Right renal cortex interstitium (tissue), 3 donors: ENCODE measurements at regions not wholly inside any gene's neighbourhood (a gene's known extent, or its start where the extent isn't known, plus 50 kb on each side); places are given as distances from the start of the nearest gene placed in this dataset.
"Not testable (repeated sequence)": the region's sequence is repeated elsewhere in the genome, so short reads cannot be mapped to it uniquely, and the experiment has no call there.

Experiments
- DNase-seq, 3 donors: peaks; one replicate each; pipeline ENCODE4 v3.0.0-alpha.2; 2013; ENCODE audit warnings: low read depth in 3 of 3, low spot score in 2 of 3

DNA sequence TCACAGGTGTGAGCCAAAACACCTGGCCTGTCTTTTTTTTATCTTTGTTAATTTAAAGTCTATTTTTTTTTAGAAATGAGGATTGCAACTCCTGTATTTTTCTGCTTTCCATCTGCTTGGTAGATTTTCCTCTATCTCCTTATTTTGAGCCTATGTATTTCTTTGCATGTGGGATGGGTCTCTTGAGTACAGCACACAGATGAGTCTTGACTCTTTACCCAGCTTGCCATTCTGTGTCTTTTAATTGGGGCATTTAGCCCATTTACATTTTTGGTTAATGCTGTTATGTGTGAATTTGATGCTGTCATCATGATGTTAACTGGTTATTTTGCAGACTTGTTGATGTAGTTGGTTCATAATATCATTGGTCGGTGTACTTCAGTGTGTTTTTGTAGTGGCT lies 317.4 kb downstream of the IPO8 start:
- no peak for DNase-seq

DNA sequence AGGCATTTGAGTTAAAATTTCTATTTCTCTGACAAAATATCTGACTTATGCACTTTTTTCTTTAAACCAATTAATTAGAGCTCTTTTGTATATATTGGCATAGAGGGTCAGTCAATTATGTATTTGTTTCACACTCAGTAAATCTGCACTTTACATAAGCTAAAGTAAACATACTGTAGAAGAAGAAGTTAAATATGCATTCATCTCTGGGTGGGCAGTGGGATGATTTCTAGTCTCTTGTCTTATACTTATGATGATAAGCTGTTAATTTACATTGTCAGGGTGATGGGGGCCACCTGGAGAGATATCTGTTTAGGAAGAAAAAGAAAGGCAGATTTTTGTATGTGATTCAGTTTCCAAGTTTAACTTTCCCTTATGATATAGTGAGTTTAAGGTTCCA lies 330.8 kb downstream of the IPO8 start:
- DNase-seq, result no peak

DNA sequence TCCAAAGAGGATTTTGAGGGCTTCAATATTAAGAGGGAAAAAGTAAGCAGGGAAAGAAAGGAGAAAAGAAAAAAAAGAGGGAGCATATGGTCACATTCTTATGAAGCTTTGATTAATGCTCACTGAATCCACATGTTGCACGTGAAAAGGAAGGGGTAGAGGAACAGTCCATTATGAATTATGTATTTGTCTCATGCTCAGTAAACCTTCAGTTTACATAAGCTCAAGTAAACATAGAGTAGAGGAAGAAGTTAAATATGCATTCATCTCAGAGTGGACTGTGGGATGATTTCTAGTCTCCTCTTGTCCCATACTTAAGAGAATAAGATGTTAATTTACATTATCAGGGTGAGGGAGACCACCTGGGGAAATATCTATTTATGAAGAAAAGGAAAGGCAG lies 334.5 kb downstream of the IPO8 start:
- no peak for DNase-seq

DNA sequence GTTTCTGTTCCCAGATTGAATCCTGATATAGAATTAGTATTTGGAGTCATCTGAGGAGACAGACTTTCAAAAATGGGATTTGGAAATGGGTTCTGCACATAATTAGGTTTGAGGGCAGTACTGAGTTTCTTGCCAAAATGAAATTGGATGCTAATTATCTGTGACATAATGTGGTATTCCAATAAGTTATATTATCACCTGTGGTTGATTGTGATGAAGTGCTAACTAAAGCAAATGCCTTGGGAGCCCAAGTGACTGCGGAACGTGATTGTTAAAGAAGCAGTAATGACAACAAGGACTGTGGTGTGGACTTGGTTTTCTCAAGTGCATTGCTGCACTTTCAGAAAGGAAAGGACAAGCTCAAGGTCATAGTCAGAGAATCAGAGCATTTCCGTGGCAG lies 337.0 kb downstream of the IPO8 start:
- DNase-seq, result no peak

DNA sequence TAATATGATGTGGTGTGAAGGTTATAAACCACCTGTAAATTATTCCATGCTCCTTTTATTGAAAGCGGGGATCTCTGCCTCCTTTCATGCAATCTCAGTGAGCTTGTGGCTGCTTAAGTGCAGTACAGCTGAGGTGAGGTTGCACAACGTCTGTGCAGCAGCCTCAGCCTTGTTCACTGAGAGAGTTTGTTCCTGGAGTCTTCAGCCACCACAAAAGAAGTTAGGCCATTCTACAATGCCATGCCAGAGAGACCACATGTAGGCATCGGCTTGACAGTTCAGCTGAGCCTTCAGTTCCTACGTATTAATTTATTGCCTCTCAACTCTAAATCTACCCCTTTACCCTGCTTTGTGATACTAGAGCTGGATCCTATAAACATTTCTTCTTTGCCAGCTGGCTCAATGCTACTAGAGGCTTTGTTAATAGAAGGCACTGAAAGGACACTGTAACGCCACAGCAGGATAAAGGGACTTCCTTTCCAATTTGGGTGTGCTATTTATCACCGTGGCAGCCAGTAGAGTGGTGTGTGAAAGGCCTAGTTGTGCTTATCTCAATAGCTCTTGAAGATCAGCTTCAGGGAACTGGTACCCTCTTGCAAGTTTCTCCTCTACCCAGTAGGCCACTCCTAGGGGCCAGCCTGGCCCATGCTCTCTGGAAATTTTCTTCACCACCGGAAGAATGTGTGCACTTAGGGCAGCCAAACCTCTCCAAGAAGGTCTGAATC lies 337.7 kb downstream of the IPO8 start:
- DNase-seq, result no peak

DNA sequence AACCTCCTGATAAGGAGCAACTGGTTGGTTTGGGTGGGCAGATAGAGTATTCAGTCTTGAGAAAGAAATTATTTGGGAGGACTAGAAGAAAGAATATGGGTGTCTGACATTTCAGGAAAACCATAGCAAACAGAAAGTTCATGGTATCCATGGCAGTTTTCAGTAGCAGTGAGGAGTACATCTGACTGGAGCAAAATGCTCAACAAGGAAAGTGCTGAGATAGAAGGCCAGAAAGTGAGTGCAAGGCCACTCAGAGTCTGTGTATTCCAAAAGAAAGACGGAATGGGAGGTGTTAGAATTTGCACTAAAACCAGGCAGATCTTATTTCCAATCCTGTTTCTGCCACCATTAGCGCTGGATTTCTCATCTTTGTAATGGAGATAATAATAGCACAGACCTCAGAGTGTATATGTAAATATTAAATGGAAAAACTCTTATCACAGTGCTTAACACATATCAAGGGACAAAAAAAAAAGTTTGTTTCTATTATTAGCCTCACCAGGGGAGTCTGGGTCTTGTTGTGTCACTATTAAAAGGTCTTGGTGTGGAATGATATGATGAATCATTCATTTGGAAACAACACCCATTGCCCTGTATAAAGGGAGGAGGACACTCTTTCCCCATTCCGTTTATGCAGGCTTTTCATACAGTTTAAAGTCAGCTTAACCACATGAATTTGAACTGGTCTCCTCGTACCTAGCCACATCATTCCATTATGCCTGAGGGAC lies 349.8 kb downstream of the IPO8 start:
- DNase-seq, result no peak

DNA sequence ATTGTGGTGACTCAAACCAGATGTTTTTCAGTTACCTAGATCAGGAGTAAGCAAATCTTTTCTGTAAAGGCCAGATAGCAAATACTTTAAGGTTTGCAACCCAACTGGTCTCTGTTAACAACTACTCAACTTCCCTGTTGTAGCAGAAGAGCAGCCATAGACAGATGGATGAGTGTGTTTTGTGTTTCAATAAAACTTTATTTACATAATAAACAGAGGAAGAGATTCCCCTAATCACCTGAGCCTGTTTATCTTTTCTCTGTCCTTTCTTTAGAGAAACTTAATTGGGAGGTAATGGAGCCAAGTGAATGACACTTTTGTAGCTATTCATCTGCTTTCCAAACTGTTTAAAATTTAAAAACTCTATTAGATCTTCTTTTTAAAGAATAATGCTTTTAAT lies 365.1 kb downstream of the IPO8 start:
- DNase-seq, result no peak

DNA sequence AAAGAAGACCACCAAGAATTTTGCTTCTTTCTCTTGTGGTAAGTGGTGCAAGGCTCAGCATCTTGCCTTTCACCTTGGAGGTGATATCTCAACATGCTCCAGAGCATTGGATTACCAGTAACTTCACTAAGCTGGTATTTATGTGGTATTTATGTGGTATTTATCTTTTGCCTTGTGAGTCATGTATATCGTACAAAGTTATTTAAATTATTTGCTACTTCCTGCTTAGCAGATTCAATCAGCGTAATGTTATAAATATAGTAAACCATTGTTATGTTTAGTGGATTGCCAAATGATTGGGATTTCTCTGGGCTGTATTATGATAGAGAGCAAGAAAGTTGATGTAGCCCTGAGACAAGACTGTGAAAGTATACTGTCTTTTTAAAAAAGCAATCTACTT lies 366.4 kb downstream of the IPO8 start:
- no peak for DNase-seq

DNA sequence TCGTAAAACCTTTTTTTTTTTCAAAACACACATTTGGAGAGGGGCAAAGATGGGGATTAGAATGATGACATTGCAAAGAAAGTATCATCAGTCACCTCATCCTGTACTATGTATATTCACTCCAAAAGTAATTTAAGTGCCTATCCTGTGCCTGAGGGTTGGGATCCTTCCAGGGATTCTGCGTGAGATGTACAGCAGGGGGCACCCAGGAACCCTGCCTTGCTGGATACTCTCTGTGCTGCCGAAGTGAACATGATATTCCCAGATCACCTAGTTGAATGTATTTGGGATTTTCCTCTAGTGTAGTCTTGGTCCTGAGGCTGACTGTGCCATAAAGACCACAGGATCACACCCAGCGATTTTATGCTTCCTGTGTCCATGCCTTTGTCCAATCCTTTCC lies 372.7 kb downstream of the IPO8 start:
- DNase-seq, result no peak

DNA sequence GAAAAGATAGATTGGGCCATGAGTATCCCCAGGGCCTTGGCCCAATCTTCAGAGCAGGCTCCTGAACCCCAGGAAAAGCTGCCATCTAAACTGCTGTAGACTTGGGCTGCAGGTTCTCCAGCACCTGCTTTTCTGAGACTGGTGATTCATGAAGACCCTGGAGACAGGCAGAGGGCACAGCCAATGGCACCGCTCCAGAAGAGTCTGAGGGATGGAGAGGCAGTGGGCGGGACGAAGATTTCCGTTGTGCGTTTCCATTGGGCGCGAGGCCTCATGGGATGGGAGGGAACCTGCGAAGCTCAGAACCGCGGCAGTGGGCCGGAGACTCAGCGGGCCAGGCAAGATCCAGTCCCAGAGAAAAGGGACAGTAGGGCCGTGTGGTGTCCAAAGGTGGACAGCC lies 375.1 kb downstream of the IPO8 start:
- DNase-seq, result no peak

DNA sequence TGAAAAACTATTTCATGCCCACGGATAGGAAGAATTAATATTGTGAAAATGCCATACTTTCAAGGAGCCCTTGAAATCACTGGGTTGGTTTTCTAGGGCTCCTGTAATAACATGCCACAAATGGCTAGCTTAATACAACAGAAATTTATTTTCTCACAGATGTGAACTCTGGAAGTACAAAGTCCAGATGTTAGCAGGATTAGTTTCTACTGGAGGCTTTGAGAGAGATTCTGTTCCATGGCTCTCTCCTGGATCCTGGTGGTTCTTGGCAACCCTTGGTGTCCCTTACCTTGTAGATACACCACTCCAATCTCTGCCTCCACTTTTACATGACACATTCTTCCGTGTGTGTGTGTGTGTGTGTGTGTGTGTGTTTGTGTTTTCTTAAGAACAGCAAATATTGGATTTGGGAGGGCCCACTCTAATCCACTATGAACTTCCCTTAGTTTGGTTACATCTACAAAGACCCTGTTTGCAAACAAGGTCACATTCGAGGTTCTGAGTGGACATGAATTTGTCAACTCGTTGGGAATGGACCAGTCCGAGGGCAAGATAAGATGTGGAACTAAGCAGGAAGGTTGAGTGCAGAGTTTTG lies 381.1 kb downstream of the IPO8 start:
- DNase-seq, result no peak

DNA sequence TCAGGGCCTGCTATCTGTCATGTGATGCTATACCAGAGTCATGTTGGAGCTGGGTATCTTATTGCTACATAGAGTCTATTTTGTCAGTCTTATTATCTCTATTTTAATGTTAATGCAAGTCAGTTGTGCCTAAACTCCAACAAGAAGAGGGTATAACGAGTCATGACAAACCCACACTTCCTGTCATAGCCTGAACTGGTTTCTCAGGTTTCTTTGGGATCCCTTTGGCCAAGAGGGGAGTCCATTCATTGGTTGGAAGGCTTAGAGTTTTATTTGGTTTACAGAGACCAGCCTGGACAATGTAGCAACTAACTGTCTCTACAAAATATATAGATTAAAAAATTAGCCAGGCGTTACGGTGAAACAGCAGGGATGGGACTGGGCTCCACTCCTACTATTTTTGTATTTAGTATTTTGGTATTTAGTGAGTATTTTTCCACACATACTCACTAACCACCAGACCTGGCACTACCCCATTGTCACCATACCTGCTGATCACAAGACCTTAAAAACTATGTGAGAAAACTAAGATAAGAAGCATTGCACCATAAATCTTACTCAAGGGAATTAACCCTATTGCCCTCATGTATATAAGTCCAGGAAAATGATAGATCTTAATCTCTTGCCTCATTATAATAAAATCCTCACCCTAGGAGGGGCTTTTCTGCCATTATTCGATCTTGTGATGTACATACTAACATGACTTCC lies 387.5 kb downstream of the IPO8 start:
- no peak for DNase-seq

DNA sequence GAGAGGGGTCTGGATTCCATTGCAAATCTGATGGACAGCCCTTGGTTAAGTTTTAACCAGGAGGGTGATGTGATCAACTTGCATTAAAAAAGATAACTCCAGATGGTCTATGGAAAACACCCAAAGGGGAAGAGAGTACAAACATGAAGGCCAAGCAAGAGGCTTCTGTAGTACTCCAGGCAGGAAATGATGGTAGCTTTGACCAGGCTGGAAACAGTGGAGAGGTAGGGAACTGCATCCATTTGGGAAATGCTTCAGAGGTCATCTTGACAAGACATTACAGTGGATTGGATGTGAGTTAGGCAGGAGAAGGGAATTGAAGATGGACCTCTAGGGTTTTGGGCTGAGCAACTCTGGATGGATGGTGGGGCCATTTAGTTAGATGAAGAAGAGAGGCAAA lies 391.1 kb downstream of the IPO8 start:
- DNase-seq, result no peak

DNA sequence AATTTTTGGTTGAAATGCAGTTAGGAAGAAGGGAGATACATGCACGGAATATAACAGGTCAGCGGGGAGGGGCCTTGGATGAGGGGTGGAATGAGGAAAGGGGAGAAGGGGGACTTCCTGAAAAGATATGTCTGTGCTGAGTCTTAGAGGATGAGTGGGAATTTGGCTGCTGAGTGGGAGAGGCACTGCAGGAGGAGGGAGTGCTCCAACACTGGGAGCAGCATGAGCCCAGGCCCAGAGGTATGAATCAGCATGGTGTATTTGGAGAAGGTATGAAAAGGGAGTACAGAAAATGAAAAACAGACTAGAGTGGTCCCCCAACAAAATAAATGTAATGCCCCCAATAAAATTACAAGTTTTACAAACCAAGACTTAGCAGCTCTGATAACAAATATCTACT lies 394.4 kb downstream of the IPO8 start:
- DNase-seq, result no peak

DNA sequence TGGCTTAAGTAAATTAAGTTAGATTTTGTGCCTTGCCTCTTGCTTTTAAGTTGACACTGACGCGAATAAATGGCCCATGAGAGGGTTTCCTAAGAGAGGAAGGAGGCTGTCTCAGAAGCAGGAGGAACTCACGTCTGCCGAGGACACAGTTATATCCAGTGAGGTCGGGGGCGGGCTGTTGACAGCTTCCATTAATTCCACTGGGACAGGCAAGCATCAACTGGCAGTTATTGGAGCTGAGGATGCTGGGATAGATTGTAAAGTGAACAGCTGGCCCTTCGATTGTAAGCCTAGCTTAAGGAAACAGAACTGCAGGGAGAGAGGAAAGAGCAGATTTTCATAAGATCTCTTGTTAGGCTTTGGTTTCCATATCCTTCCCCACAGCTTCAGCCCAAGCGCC lies 399.2 kb downstream of the IPO8 start:
- DNase-seq, result no peak

DNA sequence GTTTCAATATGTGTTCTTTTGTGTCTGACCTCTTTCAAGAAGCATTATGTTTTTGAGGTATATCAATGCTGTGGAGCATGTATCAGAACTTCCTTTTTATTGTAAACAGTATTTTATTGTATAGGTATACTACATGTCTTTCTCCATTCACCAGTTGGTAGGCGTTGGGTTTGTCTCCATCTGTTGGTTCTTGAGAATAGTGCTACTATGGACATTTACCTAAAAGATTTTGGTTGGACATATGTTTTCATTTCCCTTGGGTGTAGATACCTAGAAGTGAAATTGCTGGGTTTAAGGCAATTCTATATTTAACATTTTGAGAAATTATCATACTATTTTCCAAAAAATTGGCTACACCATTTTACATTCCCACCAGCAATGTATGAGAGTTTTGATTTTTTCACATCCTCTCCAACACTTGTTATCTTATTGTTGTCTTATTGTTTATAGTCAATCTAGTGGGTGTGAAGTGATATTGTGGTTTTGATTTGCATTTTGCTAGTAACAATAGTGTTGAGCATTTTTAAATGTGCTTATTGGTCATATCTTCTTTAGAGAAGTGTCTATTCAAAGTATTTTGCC lies 409.2 kb downstream of the IPO8 start:
- DNase-seq, result peak in 2 of 3 donors; percentile 13

DNA sequence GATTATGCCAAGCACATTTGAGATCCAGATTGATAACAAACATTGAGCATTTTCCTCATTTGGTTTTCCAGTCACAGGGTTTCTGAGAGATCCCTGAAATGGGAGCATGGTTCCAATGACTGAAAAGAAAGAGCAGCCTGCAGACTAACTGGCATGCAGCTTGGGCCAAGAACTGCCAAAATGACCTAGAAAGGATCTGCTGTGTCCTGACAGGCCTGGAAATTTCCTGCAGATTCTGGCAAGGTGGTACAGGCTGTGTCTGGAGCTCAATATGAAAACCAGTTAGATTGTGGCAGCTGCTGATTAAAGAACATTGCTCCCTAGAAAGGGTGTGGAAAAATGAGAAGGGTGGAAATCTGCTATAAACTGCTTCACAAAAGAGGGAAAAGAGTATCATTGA lies 417.3 kb downstream of the IPO8 start:
- DNase-seq, result no peak

DNA sequence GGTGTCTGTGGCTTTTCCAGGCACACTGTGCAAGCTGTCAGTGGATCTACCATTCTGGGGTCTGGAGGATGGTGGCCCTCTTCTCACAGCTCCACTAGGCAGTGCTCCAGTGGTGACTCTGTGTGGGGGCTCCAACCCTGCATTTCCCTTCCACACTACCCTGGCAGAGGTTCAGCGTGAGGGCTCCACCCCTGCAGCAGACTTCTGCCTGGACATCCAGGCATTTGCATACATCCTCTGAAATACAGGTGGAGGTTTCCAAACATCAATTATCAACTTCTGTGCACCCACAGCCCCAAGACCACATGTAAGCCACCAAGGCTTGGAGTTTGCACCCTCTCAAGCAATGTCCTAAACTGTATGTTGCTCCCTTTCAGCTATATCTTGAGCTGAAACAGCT lies 423.2 kb downstream of the IPO8 start:
- DNase-seq, result not testable (repeated sequence)

DNA sequence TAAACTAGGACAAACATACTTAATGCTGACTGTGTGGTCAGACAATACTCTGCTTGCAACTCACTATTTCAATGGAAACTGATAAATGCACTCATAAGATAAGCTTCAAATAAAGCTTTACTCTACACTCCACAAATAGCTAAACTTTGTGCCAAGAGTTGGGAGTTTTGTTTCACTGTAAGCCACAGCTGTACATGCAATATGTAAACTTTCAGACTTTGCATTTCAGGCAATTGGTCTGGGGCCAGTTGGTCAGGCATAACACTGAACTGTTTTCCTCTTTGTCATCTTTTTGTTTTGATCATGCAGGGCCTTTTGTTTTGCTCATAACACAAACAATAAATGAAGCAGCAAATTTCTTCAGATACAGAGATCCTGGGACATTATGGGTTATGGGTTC lies 426.2 kb downstream of the IPO8 start:
- DNase-seq, result no peak

DNA sequence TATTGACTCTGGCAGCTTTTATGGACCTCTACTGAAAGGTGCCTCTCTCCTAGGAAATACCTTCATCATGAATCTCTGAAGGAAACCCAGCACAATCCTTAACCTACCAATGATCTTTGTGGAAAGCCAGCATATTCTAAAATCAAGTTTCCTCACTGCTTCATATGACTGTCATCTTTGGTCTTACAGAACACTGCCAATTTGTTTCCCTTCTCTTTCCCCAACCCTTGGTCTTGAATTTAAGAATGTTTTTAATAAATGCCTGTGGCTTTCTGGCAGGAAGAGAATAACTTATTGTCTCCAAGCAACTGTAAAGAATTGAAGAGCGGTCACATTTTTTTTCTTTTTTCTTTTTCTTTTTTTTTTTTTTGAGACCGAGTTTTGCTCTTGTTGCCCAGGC lies 427.6 kb downstream of the IPO8 start:
- DNase-seq, result no peak

DNA sequence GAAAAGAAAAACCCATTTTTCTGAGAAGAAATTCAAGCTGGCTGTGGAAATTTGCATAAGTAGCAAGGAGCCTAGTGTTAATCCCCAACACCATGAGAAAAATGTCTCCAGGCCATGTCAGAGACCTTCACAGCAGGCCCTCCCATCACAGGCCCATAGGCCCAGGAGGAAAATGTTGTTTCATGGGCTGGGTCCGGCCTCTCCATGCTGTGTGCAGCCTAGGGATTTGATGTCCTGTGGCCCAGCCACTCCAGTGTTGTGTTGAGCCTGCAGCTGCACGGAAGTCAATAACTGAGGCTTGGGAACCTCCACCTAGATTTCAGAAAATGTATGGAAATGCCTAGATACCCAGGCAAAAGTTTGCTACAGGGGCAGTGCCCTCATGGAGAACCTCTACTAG lies 432.2 kb downstream of the IPO8 start:
- no peak for DNase-seq
